Fibroblast of skin of back (primary cell): ENCODE measurements at regions not wholly inside any gene's neighbourhood (a gene's known extent, or its start where the extent isn't known, plus 50 kb on each side); places are given as distances from the start of the nearest gene placed in this dataset.

Experiments
- DNase-seq: peaks from one replicate; pipeline ENCODE4 v3.0.0-alpha.2; 2013

DNA sequence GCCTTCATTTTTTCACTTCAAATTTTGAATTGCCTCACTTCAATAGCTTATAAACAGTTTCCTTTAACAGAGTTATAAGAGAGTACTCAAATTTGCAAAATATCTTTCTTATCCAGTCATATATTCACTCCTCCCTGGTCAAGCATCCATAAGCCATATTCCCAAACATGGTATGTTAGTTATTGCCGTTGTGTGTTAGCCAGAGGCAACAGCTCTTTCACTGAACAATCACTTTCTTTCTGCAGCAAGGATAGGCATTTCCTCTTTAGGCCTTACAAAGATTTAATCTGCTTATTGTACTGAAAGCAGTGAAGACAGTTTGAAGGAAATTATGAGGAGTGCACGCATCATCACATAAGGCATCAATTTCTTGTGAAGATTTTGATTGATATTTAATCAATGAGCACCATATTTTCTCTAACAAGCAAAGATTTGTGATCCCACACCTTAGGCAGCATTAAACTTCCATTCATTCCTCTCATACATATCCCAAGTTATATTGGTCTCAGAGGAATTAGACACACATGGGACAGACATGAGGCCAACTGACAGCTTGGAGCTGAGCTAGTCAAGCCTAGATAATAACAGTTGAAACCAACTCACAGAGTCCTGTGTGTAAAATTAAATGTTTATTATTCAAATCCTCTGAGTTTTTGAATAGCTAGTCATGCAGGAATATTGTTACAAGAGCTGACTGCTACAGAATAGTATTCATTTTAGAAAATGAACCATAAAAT lies 80.0 kb upstream of the EPHA6 start:
- DNase-seq = peak; percentile 59

GRCh38 chr3:96748139-96748538 lies 66.3 kb upstream of the EPHA6 start:
- no peak for DNase-seq

GRCh38 chr3:96750094-96750767 lies 64.2 kb upstream of the EPHA6 start:
- DNase-seq = no peak

DNA sequence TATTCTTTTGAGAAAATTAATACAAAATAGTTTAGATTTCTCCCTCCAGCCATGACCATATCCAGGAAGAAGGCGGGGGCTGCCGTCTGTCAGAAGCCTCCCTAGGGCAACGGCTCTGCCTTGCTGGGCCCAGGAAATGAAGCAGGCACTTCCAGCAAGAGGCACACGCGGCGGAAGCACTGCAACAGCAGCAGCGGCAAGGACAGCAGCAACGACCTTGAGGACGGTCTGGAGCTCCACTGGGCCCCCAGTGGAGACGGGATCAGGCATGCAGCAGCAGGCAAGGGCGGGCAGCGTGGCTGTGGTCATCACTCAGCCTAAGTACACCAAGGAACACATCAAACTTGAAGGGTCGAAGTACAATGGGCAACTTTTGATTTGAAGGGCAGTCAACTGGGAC lies 61.3 kb upstream of the EPHA6 start:
- no peak for DNase-seq

- no peak for DNase-seq
Observed at GRCh38 chr3:96754128-96754527, 60.3 kb upstream of the EPHA6 start.

DNA sequence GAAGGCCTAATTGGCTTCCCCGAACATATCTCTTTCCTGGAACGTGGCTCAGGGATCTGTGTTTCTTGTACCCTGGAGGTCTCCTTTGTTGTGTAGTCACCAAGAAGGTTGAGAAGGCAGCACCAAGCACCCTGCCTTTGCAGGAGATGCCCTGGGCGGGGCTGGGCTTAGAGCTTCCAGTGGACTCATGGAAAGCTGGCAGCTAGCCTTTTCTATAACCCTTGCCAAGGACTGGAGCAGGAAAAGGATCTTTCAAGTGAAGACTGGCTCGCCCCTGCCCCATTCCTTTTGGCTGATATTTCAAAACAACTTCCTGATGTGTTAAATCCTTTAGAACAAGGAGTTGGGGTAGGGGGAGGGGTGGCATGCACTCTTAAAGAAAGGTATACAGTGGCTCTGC lies 58.9 kb upstream of the EPHA6 start:
- DNase-seq = no peak

DNA sequence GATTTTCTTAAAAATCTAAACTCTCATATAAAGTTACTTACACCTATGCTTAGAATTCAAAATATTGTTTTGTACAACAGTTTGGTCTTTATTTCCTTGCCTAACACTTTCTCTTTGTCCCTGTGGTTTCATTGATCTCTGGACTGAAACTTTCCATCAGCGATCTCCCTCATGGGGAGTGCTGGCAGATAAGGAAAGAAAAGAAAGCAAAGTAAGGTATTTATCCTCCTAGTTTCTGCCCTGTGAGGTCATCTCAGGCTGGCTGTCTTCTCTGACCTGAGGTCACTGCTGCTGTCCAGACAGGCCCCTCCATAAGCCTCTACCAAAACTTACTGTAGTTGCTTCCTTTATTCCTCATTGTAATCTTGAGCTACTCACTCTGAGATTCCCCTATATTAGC lies 57.9 kb upstream of the EPHA6 start:
- DNase-seq = no peak

DNA sequence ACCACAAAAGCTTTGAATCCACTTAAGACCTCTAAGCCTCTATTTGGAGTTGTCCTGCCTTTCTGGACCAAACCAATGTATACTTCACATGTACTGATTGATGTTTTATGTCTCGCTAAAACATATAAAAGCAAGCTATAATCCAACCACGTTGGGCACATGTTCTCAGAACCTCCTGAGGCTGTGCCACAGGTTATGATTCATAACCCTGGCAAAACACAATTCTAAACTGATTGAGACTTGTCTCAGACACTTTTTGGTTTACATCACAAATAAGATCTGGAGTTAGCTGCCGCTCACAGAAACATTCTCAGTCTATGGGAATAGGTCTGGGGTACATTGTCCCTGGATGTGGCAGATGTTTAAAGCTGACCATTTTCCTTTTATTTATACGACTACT lies 53.4 kb upstream of the EPHA6 start:
- DNase-seq = no peak
